ENCODE measurements at regions not wholly inside any gene's neighbourhood (a gene's known extent, or its start where the extent isn't known, plus 50 kb on each side); places are given as distances from the start of the nearest gene placed in this dataset.
A peak's percentile ranks its signal among the peaks of the same experiment; 100 is the strongest.

DNA sequence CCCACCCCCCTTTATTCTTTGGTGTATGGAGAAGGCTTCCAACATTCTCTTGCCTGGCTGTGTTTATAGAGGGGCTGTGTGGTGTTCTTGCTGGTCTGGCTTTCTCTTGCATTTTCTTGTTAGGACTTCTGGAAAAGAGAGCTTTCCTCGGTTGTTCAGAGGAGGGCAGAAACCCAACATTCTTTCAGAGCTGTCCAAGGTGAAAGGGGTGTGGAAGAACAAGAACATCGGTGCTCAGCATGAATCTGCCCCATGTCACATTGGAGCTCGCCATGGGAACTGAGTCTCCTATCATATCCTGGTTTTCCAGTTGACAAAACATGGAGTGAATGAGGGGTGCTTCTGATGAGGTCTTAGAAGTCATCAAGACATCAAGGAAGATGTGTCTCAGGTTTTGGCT is 281.8 kb downstream of the RNF144B start:
- no peak for DNase-seq

DNA sequence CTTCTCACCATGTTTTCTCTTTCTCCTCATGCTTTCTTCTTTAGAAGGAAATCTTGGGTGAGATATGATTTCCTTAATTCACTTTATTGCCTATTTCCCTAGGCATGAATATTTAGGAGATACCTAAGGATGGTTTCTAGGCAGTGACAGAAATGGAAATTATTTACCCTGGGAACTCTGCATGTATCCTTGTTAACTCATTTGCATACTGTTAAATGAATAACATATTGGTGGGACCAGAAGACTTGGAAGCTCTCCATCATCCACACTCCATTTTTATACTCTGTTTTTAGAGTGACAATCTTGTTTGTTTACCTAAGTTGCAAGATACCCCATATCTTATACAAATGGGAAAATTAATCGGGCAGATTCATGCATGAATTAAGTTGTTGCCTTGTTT is 285.7 kb downstream of the RNF144B start:
- DNase-seq: no peak

GRCh38 chr6:18674346-18674745 is 287.2 kb downstream of the RNF144B start:
- no peak for DNase-seq

DNA sequence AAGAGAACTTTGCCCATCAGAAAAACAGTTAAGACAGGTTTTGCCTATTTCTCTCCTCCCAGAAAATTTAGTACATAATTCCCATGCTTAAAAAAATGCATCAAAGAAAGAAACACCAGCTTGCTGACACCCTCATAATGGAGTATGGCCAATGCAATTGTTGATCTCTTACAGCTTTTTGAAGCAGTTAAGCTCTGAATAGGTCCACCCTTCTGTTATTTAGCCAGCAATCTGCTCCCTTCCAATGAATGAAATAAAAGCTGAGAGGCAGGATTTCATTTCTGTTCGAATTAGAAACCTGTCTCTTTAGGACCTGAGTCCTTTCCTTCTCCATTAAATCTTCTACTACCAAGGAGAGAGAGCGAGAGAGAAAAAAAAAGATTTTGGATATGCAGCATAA is 288.7 kb downstream of the RNF144B start:
- no peak for DNase-seq

- peak in 4 of 56 donors; percentile 1 to 10 (median 3) for DNase-seq
These were observed 289.4 kb downstream of the RNF144B start for GRCh38 chr6:18676548-18676947.

GRCh38 chr6:18680842-18681241 is 293.7 kb downstream of the RNF144B start:
- no peak for DNase-seq

- DNase-seq: no peak
These were observed 294.8 kb downstream of the RNF144B start for GRCh38 chr6:18681832-18682503.

GRCh38 chr6:18684343-18684742 is 297.2 kb downstream of the RNF144B start:
- DNase-seq: no peak

DNA sequence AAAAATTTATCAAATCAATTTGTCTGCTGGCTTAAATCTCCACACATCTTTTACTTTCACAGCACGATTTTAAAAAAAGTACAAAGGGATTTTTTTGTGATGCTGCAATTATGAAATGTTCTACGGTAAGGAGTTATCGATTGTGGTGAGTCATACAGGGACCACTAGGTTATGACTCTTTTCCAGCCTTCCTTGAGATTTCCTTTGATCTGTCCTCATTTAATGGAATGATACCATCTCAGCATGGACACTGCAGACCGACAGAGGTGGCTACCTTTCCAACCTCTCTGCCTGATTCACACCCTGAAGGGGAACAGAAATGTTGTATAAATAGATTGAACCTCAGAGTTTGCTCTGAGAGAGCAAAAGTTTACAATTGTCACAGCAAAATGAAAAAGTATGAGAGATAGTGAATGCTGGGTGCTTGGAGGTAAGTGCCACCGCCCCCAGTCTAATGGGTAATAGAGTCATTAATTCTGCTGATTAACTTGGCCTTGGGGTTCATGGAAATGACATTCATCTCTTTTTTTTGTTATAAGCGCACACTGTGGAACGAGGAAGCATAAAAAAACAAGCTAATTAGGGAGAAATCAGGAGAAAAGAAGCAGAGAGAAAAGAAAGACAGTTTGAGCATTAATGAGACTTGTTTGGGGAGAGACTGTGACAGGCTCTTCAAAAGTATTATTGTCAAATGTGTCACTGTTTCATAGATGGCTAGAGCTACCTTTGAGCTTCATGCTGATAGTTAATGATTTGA is 306.0 kb downstream of the RNF144B start:
- no peak for DNase-seq

DNA sequence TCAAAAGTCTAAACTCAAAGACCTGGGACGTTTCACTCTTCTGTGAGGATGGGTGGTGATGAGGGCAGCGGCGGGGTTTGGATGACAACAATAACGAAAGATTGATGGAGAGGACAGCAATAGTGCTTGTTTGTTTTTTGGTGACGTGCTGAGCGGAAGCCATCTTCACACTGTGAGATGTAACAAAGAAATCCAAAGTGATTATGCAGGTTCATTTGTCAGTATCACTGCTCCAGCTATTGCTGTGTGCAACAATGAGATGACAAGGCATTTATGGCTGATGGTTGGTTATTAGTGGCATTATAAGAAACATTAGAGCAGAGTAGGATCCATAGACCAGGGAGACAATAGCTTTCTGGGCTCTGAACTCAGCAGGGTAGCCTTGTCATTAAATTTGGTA is 306.7 kb downstream of the RNF144B start:
- DNase-seq: no peak

DNA sequence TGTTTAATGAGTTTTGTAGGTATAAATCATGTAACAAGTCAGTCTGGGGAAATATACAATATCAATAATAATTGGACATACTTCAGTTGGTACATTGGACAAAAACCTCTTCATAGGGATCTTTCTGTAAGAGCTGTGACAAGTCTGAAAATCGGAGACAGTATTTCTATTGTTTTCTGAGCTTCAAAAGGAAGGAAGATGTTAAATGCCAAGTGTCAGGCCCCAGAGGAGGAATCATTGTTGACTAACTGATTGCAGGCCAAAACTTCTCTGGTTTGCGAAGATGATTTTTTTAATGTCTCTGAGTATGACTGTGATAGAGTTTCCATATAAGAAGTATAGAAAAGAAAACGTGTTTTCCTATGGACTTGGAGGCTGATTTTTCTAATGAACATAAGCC is 316.4 kb downstream of the RNF144B start:
- no peak for DNase-seq

- DNase-seq: no peak
These were observed 320.7 kb downstream of the RNF144B start for GRCh38 chr6:18707714-18708439.

GRCh38 chr6:18712595-18712994 is 325.4 kb downstream of the RNF144B start:
- no peak for DNase-seq

- no peak for DNase-seq
These were observed 332.9 kb downstream of the RNF144B start for GRCh38 chr6:18720075-18720474.

GRCh38 chr6:18724056-18724455 is 336.9 kb downstream of the RNF144B start:
- DNase-seq: no peak

GRCh38 chr6:18725449-18725848 is 338.3 kb downstream of the RNF144B start:
- DNase-seq: no peak

GRCh38 chr6:18733921-18734550 is 346.9 kb downstream of the RNF144B start:
- no peak for DNase-seq

DNA sequence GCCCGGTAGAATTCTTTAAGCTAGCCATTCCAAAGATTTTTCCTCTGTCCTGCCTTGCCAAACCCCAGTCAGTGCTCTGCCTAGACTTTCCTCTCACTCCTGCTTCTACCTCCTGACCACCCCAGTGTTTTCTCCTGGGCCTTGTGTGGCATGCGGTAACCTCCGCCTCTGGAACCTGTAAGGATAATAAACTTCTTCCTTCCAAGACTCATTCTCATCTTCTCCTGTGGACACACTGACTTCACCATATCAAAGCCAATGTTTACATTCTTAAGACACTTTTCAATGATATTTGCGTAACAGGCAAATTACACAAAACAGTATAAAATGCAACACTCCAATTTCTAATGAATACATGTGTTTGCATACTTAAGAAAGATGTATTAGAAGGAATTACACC is 354.6 kb downstream of the RNF144B start:
- no peak for DNase-seq

DNA sequence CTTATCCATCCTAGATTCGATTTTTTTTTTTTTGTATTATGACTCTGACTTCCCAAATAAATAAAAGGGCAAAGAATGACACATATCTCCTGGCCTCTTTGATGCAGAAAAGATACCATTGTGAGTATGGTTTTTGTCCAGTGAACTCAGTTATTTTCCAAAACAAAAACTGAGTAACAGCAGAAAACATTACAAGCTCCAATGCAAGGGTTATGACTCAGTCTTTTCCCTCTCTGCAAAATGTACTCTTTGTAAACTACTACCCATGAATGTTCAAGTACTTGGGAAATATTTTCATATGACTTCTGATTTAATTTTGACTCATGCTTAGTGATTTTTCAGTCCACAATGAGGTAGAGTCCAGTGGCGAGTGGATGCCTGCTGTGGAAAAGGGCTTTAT is 355.3 kb downstream of the RNF144B start:
- no peak for DNase-seq

GRCh38 chr6:18746727-18747126 is 359.6 kb downstream of the RNF144B start:
- no peak for DNase-seq

- DNase-seq: no peak
These were observed 361.2 kb downstream of the RNF144B start for GRCh38 chr6:18748314-18748713.

All from amygdala (tissue), 56 donors.